ENCODE measurements at regions not wholly inside any gene's neighbourhood (a gene's known extent, or its start where the extent isn't known, plus 50 kb on each side); places are given as distances from the start of the nearest gene placed in this dataset.
"Not testable (repeated sequence)": the region's sequence is repeated elsewhere in the genome, so short reads cannot be mapped to it uniquely, and the experiment has no call there.

DNA sequence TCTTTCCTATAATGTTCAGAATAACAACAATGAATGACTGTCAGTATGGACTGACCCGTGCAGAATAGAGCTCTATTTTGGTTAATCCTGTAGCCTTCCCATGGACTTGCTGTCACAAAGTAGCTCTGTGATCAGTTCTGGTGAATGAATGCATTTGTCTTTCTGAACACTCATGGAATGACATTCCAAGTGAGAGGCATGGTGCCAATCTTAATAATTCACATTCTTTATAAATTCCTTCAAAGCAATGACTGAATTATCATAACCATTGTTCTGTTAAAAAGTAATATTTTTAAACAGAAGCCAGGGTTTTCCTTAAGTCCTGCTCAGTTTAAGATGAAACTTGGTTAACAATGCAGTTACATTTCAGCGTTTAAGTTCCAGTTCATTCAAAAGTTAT is 360.5 kb downstream of the ICE1 start:
- no peak for DNase-seq

GRCh38 chr5:5782402-5782801 is 359.9 kb downstream of the ICE1 start:
- no peak for DNase-seq

DNA sequence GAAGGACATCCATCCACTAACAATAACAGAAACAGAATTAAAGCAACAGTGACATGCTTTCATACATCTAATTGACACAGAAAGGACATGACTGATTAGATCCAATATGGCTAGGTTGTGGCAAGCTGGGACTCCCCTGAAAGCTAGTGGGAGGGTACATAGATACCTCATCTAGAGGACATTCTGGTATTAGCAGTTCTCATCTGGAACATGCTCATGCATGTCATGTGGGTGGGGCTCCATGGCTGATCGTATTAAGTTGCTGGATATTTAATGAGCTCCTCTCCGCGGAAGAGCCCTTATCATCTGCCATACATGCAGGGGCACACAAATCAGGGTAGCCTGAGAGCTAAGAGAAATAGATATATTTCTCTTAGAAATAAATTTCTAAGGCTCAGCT is 358.9 kb downstream of the ICE1 start:
- no peak for DNase-seq

GRCh38 chr5:5780253-5780652 is 357.8 kb downstream of the ICE1 start:
- DNase-seq: no peak

- DNase-seq: no peak
Measured at GRCh38 chr5:5777013-5777412, 354.5 kb downstream of the ICE1 start.

- no peak for DNase-seq
Measured at GRCh38 chr5:5772202-5772601, 349.7 kb downstream of the ICE1 start.

DNA sequence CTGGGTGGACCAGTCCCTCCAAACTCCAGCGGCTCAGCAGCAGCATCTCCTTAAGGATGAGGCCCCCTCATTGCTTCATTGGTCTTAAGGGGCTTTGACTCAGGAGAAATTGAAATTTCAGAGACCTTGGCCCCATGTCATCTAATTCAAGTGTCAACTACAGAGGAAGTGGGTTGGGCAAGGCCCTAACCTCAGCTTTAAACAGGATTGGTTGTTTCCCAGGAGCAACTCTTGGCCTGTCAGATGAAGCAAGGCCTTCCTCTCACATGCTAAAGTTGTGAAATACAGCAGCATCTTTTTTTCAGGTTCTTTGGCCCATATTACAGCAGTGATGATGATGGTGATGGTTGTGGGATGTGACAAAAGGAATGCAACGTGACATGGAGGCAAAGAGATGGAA is 348.3 kb downstream of the ICE1 start:
- no peak for DNase-seq

DNA sequence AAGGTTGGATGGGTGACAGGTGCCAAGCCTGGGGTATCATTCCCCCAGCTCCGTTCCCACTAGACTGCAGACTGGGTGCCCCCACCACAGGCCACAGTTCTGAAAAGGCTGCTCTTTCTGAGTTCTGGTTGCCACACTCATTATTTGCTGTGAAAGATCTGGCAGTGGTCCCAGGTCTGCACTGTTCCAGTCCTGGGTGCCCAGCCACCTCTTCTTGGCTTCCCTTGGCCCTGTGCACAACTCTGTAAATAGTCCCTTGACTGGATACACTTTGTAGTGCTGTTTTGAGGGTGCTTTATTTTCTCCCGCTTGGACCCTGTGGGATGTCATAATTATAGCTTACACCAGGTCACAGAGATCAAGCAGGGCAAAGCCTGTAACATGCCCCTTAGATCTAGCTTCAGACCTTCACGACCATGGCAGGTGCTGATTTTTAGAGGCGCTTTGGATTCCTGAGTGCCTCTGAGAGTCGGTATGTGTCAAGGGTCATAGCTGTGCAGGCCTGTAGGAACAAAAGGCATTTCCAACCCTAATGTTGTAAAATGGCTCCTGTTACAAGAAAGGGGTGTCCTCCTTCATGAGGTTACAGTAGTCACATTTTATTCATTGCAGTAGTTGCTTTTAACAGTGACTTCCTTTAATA is 344.9 kb downstream of the ICE1 start:
- DNase-seq: no peak

- DNase-seq: no peak
Measured at GRCh38 chr5:5765066-5765850, 342.8 kb downstream of the ICE1 start.

- DNase-seq: no peak
Measured at GRCh38 chr5:5764246-5764645, 341.8 kb downstream of the ICE1 start.

- DNase-seq: no peak
Measured at GRCh38 chr5:5756762-5757161, 334.3 kb downstream of the ICE1 start.

GRCh38 chr5:5755888-5756287 is 333.4 kb downstream of the ICE1 start:
- DNase-seq: no peak

DNA sequence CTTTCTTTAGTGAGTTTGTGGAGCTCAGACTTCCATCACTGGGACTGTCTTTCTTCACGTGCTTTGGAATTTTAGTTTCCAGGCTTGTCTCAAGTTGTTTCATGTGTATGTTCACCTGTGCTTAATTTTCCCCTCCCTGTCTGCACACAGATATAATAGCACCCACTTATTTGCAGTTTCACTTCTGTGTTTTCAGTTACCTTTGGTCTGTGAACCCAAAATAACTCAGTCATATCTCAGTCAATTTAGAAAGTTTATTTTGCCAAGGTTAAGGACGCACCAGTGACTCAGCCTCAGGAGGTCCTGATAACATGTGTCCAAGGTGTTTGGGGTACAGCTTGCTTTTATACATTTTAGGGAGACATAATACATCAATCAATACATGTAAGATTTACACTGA is 330.4 kb downstream of the ICE1 start:
- DNase-seq: no peak

DNA sequence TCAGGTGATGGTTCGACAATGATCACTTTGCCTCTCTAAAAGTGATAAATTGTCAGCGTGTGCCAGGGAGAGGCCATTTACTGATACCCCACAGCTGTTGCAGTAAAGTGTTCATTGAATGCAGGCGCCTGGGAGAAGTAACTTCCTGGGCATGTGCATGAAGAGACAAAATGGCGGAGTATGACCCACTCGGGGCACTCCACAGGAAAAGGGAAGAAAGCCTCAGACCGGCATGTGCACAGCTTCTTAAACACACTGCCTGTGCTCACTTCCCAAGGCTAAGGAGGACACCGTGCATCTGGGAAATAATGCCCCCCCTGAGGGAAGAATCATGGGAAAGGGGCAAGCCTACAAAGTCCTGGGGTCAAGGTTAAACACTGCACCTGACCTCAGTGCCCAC is 329.5 kb downstream of the ICE1 start:
- DNase-seq: no peak

GRCh38 chr5:5751498-5751897 is 329.0 kb downstream of the ICE1 start:
- no peak for DNase-seq

DNA sequence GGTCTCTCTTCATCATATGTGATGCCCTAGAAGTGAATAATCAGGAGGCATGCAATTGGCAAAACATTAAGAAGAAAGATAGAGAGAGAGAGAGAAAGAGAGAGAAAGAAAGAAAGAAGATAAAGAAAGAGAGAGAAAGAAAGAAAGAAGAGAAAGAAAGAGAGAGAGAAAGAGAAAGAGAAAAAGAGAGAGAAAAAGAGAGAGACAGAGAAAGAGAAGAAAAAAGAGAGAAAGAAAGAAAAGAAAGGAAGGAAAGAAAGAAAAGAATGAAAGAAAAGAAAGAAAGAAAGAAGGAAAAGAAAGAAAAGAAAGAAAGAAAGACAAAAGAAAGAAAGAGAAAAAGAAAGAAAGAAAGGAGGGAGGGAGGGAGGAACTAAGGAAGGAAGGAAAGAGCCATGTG is 318.9 kb downstream of the ICE1 start:
- no peak for DNase-seq

DNA sequence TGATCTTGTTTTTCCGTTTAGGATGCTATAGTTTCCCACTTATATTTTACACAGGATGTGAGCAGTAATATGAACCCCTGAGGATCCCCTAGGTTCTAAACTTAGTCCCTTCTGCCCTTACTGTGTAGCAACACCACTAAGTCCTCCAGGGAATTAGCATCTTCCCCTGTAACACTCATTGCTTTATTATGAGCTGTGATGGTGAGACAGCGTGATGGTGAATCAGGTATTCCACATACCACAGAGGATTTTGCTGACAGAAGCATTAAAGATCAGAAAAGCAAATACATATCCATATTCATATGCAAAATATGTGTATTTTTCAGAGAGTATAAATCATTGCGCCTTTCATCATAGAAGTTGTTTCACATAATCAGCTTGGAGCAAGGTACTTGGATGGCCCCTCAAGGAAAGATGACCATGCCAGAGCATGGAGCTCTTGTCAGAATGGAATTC is 317.0 kb downstream of the ICE1 start:
- DNase-seq: no peak

GRCh38 chr5:5738797-5739489 is 316.5 kb downstream of the ICE1 start:
- DNase-seq: no peak

GRCh38 chr5:5736007-5736406 is 313.5 kb downstream of the ICE1 start:
- no peak for DNase-seq

DNA sequence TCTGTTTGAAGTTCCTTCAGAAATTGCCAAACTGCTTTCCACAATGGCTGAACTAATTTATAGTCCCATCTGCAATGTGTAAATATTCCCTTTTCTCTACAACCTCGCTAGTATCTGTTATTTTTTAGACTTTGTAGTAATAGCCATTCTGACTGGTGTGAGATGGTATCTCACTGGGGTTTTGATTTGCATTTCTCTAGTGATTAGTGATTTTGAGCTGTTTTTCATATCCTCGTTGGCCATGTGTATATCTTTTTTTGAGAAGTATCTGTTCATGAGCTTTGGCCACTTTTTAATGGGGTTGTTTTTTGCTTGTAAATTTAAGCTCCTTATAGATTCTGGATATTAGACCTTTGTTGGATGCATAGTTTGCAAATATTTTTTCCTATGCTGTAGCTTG is 310.6 kb downstream of the ICE1 start:
- not testable (repeated sequence) for DNase-seq

DNA sequence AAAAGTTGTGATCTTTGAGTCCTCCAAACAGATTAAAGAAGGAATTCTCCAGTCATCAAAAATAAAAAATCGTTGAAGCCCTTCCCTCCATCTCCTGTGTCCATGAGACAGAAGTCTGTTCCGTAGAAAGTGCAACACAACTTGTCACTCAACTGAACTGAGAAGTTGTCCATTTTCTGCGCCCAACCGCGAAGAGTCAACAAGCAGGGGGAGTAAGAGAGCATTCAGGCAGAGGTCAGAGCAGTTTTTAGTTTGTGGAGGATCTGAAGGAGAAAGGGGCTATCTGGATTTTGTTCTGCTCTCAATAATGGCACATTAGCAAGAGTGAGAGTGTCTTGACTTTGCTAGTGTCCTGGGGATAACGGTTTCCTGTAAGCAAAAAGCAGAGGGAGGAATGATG is 303.9 kb downstream of the ICE1 start:
- no peak for DNase-seq

GRCh38 chr5:5721881-5722280 is 299.4 kb downstream of the ICE1 start:
- no peak for DNase-seq

DNA sequence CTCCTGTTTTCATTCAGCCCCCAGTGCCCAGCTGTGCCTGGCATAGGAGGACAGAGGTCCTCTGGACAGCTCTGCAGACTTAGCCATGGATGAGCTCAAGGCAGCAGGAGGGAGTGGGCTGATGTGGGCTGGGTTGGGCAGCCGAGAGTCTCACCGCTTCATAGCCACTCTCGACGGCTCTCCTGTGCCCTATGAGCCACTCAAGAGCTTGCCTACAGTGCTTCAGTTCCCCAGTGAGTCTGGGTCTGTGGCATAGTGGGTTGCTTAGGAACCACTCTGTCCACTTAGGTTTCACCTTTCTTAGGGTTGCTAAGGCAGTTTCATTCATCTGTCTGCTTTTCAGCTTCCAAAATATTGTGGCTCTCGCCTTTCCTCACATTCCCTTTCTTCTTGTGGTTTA is 296.8 kb downstream of the ICE1 start:
- DNase-seq: no peak

GRCh38 chr5:5716665-5717064 is 294.2 kb downstream of the ICE1 start:
- DNase-seq: no peak

Data from Kasumi-1 (cell line).